Upper lobe of left lung (tissue), 6 donors: ENCODE measurements at regions not wholly inside any gene's neighbourhood (a gene's known extent, or its start where the extent isn't known, plus 50 kb on each side); places are given as distances from the start of the nearest gene placed in this dataset.
A peak's percentile ranks its signal among the peaks of the same experiment; 100 is the strongest.
"Not testable (repeated sequence)": the region's sequence is repeated elsewhere in the genome, so short reads cannot be mapped to it uniquely, and the experiment has no call there.

Experiments used
- ATAC-seq, 2 donors: fragments of 200-7000 bp; cut with Tn5 transposase; one replicate each; pipeline ENCODE4 v1.9.1; 2022; ENCODE audit warnings: mild to moderate bottlenecking in 2 of 2, moderate library complexity in 2 of 2; ENCODE audit not compliant: low FRiP score in 2 of 2
- DNase-seq, 2 donors: peaks; one replicate each; pipeline ENCODE4 v3.0.0-alpha.2; 2019 to 2020
- H3K27ac ChIP-seq, 4 donors: fragments of 200-600 bp; sonication (generic); one replicate each; pipeline ENCODE4 v1.5.1; 2016 to 2019
- H3K27me3 ChIP-seq, 4 donors: fragments of 200-600 bp; sonication (generic); one replicate each; pipeline ENCODE4 v1.5.1; 2017 to 2019
- H3K36me3 ChIP-seq, 4 donors: fragments of 200-600 bp; sonication (generic); one replicate each; pipeline ENCODE4 v1.5.1; 2016 to 2019
- H3K4me1 ChIP-seq, 4 donors: fragments of 200-600 bp; sonication (generic); one replicate each; pipeline ENCODE4 v1.5.1; 2018 to 2019
- H3K4me3 ChIP-seq, 4 donors: fragments of 200-600 bp; sonication (generic); one replicate each; pipeline ENCODE4 v1.5.1; 2017 to 2019; ENCODE audit warnings: mild to moderate bottlenecking in 2 of 4, moderate library complexity in 1 of 4
- H3K9me3 ChIP-seq, 4 donors: fragments of 200-600 bp; sonication (generic); one replicate each; pipeline ENCODE4 v1.5.1; 2018 to 2019
- CTCF ChIP-seq, 6 experiments: fragments of 450-650 bp in 4 of 6; fragments of 200-600 bp in 2 of 6; sonication (generic) in 2 of 6; IDR thresholded peaks; one replicate each; pipeline ENCODE4 v1.5.1; 2016 to 2019; ENCODE audit warnings: antibody characterized with exemption in 6 of 6
- EP300 ChIP-seq, 4 donors: sonication (generic); formaldehyde crosslinking; IDR thresholded peaks; one replicate each; pipeline ENCODE4 v1.5.1; 2017; ENCODE audit warnings: antibody characterized with exemption in 4 of 4, control low read depth in 2 of 4
- POLR2A ChIP-seq, 4 donors: fragments of 450-650 bp; IDR thresholded peaks; one replicate each; pipeline ENCODE4 v1.5.1; 2016 to 2017; ENCODE audit warnings: antibody characterized with exemption in 4 of 4, mild to moderate bottlenecking in 2 of 4
- POLR2AphosphoS5 ChIP-seq, 2 donors: sonication (generic); formaldehyde crosslinking; IDR thresholded peaks; one replicate each; pipeline ENCODE4 v1.5.1; 2017; ENCODE audit warnings: antibody characterized with exemption in 2 of 2
- WGBS, 2 donors: methylation state at CpG; one replicate each; pipeline ENCODE4 v1.1.5; 2017 to 2018; 5-methylcytosine and 5-hydroxymethylcytosine counted together
- donor health status: DM: no; HTN: no; CAD: no; lungs with moderate emphysema.
- donor health status: DM: no; HTN: yes; CAD: no; lungs with severe emphysema.

- no peaks in the 10 kb centered on the region for H3K27me3 ChIP-seq
- DNase-seq (no peak), ATAC-seq (no peak)
- 93 to 98% methylated on average over 2 of the region's 2 CpGs for WGBS, 2 donors
- H3K9me3 ChIP-seq: no peaks in the 10 kb centered on the region
- no peak overlapping the region for H3K27ac ChIP-seq
- H3K4me1 ChIP-seq: no peaks in the 10 kb centered on the region
- no peaks in the 10 kb centered on the region for H3K36me3 ChIP-seq
- no peak overlapping the region for H3K4me3 ChIP-seq
- TF ChIP-seq EP300 (IDR thresholded peaks at IDR 0.05): no peak
These were observed 122.3 kb upstream of the MBNL1 start for GRCh38 chr3:152146461-152146860.

GRCh38 chr3:152147748-152148147 lies 121.0 kb upstream of the MBNL1 start:
- no peak overlapping the region for H3K27ac ChIP-seq
- H3K4me3 ChIP-seq: no peak overlapping the region
- H3K27me3 ChIP-seq: no peaks in the 10 kb centered on the region
- no peak for DNase-seq
- ATAC-seq: no peak
- TF ChIP-seq EP300 (IDR thresholded peaks at IDR 0.05): no peak
- no peak for TF ChIP-seq POLR2AphosphoS5 (IDR thresholded peaks at IDR 0.05)
- TF ChIP-seq POLR2A (IDR thresholded peaks at IDR 0.05): no peak
- TF ChIP-seq CTCF (IDR thresholded peaks at IDR 0.05): no peak
- H3K9me3 ChIP-seq: no peaks in the 10 kb centered on the region
- H3K4me1 ChIP-seq: no peaks in the 10 kb centered on the region
- no peaks in the 10 kb centered on the region for H3K36me3 ChIP-seq

GRCh38 chr3:152148579-152148978 lies 120.2 kb upstream of the MBNL1 start:
- 94 to 100% methylated on average over 1 of the region's 1 CpG for WGBS, 2 donors
- ATAC-seq (no peak), DNase-seq (no peak)
- no peak overlapping the region for H3K27ac ChIP-seq
- TF ChIP-seq EP300 (IDR thresholded peaks at IDR 0.05) (no peak), POLR2A (IDR thresholded peaks at IDR 0.05) (no peak), POLR2AphosphoS5 (IDR thresholded peaks at IDR 0.05) (no peak), CTCF (IDR thresholded peaks at IDR 0.05) (no peak)
- H3K27me3 ChIP-seq: no peaks in the 10 kb centered on the region
- no peaks in the 10 kb centered on the region for H3K36me3 ChIP-seq
- H3K4me3 ChIP-seq: no peak overlapping the region
- H3K4me1 ChIP-seq: no peaks in the 10 kb centered on the region
- H3K9me3 ChIP-seq: no peaks in the 10 kb centered on the region

GRCh38 chr3:152149832-152150231 lies 118.9 kb upstream of the MBNL1 start:
- Histone ChIP-seq H3K27ac (no peak overlapping the region), H3K4me1 (no peaks in the 10 kb centered on the region), H3K4me3 (no peak overlapping the region), H3K27me3 (no peaks in the 10 kb centered on the region), H3K36me3 (no peaks in the 10 kb centered on the region), H3K9me3 (no peaks in the 10 kb centered on the region)
- no peak for DNase-seq
- WGBS, 2 donors: 91 to 98% methylated on average over 1 of the region's 1 CpG
- ATAC-seq: no peak
- TF ChIP-seq CTCF (IDR thresholded peaks at IDR 0.05) (no peak), EP300 (IDR thresholded peaks at IDR 0.05) (no peak), POLR2AphosphoS5 (IDR thresholded peaks at IDR 0.05) (no peak), POLR2A (IDR thresholded peaks at IDR 0.05) (no peak)

GRCh38 chr3:152151216-152151876 lies 117.4 kb upstream of the MBNL1 start:
- WGBS, 2 donors: 69 to 77% methylated on average over 8 of the region's 8 CpGs
- no peaks in the 10 kb centered on the region for H3K4me1 ChIP-seq
- no peaks in the 10 kb centered on the region for H3K9me3 ChIP-seq
- no peaks in the 10 kb centered on the region for H3K27me3 ChIP-seq
- no peaks in the 10 kb centered on the region for H3K36me3 ChIP-seq
- DNase-seq: no peak
- no peak for ATAC-seq
- TF ChIP-seq POLR2AphosphoS5 (IDR thresholded peaks at IDR 0.05) (no peak), POLR2A (IDR thresholded peaks at IDR 0.05) (no peak), EP300 (IDR thresholded peaks at IDR 0.05) (no peak), CTCF (IDR thresholded peaks at IDR 0.05) (no peak)
- H3K4me3 ChIP-seq: no peak overlapping the region
- no peak overlapping the region for H3K27ac ChIP-seq

- H3K4me3 ChIP-seq, H3K27me3 ChIP-seq, H3K27ac ChIP-seq, H3K4me1 ChIP-seq, ATAC-seq, H3K9me3 ChIP-seq, H3K36me3 ChIP-seq: not testable (repeated sequence)
- WGBS, 2 donors: 96 to 97% methylated on average over 34 to 38 of the region's 42 CpGs
- peak in 1 of 2 donors; percentile 77 for DNase-seq
These were observed 116.6 kb upstream of the MBNL1 start for GRCh38 chr3:152151877-152152765.

GRCh38 chr3:152153115-152153514 lies 115.6 kb upstream of the MBNL1 start:
- WGBS, 2 donors: 96 to 100% methylated on average over 5 of the region's 5 CpGs
- not testable (repeated sequence) for H3K36me3 ChIP-seq, H3K4me3 ChIP-seq, H3K9me3 ChIP-seq, DNase-seq, H3K27ac ChIP-seq, H3K27me3 ChIP-seq, ATAC-seq, H3K4me1 ChIP-seq
